ENCODE measurements at regions not wholly inside any gene's neighbourhood (a gene's known extent, or its start where the extent isn't known, plus 50 kb on each side); places are given as distances from the start of the nearest gene placed in this dataset.

DNA sequence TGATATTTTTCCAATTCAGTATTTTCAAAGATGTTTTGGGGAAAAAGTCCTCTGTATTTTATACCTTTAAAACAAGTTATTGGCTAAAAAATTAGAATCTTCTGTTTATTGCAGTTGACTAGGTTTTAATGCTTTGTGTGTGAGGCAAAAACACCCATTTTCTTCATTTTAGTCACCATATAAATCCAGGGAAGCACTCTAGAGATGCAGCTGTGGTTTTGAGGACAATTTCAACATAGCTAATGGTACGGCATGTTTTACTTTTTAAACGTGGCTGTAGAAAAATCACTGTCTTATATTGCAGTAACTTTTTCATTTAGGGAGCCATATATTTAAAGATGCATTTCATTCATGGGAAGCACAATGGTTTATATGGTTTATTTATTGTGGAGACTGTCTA, 129.1 kb upstream of the PITX2 start:
- Histone ChIP-seq H3K27me3 (ENCODE audit: control insufficient read depth in 2 of 2, insufficient read depth in 2 of 2, low read length in 2 of 2) (no peaks in the 10 kb centered on the region), H3K4me2 (ENCODE audit: insufficient read depth, low read length) (no peak overlapping the region), H3K36me3 (ENCODE audit: control insufficient read depth, insufficient read depth, low read length) (no peaks in the 10 kb centered on the region), H3K79me2 (ENCODE audit: control insufficient read depth, insufficient read depth, low read length) (no peaks in the 10 kb centered on the region), H3K4me1 (replicated peaks in 1 of 2; ENCODE audit: control insufficient read depth in 2 of 2, insufficient read depth in 2 of 2, low read length in 2 of 2) (no peaks in the 10 kb centered on the region), H3K4me3 (no peak overlapping the region), H2AFZ (ENCODE audit: low read depth, low read length) (no peak overlapping the region), H4K20me1 (replicated peaks; ENCODE audit: control insufficient read depth, insufficient read depth, low read length) (no peaks in the 10 kb centered on the region), H3K9me1 (ENCODE audit: control insufficient read depth, insufficient read depth, low read length) (no peaks in the 10 kb centered on the region), H3K9me3 (replicated peaks; ENCODE audit: control insufficient read depth, insufficient read depth, low read depth, low read length) (no peaks in the 10 kb centered on the region), H3K27ac (ENCODE audit: extremely low read depth, low read depth, low read length) (no peak overlapping the region), H3K9ac (ENCODE audit: insufficient read depth in 1 of 2, low read depth in 2 of 2, low read length in 2 of 2) (no peak overlapping the region)
- ChIA-PET CTCF (ENCODE audit: low intra/inter-chr PET ratio) (no interaction called here), POLR2A (no interaction called here)
- BruUV-seq (replicated peaks), result no TSS peak
- no peak for FAIRE-seq
- ATAC-seq, result no peak
- in situ Hi-C loops (cut with MboI) (no loop called here), intact Hi-C loops (cut with micrococcal nuclease) (no loop called here)
- WGBS (ENCODE audit: insufficient coverage, low coverage, missing lambda C conversion rate), result 0% methylated on average over 2 of the region's 2 CpGs
- no peak for DNase-seq (ENCODE audit: extremely low read depth in 1 of 4, low spot score in 3 of 4)
- no peak for TF ChIP-seq ZBTB1 (CRISPR knock-in tag; IDR thresholded peaks at IDR 0.05; ENCODE audit: borderline replicate concordance, low read depth)
- no peak for TF ChIP-seq STAT5B (CRISPR knock-in tag; IDR thresholded peaks at IDR 0.05)
- TF ChIP-seq, protein P1, sequence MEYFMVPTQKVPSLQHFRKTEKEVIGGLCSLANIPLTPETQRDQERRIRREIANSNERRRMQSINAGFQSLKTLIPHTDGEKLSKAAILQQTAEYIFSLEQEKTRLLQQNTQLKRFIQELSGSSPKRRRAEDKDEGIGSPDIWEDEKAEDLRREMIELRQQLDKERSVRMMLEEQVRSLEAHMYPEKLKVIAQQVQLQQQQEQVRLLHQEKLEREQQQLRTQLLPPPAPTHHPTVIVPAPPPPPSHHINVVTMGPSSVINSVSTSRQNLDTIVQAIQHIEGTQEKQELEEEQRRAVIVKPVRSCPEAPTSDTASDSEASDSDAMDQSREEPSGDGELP (CRISPR knock-in tag; IDR thresholded peaks at IDR 0.05; ENCODE audit: borderline replicate concordance), result no peak
- no peak for TF ChIP-seq ZKSCAN3 (CRISPR knock-in tag; IDR thresholded peaks at IDR 0.05)
- TF ChIP-seq MYBL2 (IDR thresholded peaks at IDR 0.05; ENCODE audit: low read depth), result no peak
- TF ChIP-seq MYBL2 (CRISPR knock-in tag; IDR thresholded peaks at IDR 0.05; ENCODE audit: borderline replicate concordance), result no peak
- TF ChIP-seq EWSR1 (IDR thresholded peaks at IDR 0.05; ENCODE audit: borderline replicate concordance, low read depth, partially characterized antibody), result no peak
